Activated T-helper 17 cell treated with anti-CD3 and anti-CD28 coated beads, Interleukin-2, amount 50 U/mL, for 72 hours (primary cell): ENCODE measurements at regions not wholly inside any gene's neighbourhood (a gene's known extent, or its start where the extent isn't known, plus 50 kb on each side); places are given as distances from the start of the nearest gene placed in this dataset.
"Not testable (repeated sequence)": the region's sequence is repeated elsewhere in the genome, so short reads cannot be mapped to it uniquely, and the experiment has no call there.

Experiments
- ATAC-seq: fragments of 150-1000 bp; cut with Tn5 transposase; replicated peaks from 2 replicates; pipeline ENCODE4 v1.10.0; 2021; ENCODE audit warnings: mild to moderate bottlenecking, moderate library complexity
- H3K27ac Mint-ChIP-seq: one replicate; pipeline ENCODE4 v1.8.0; 2022; ENCODE audit warnings: mixed read lengths
- H3K27me3 Mint-ChIP-seq: one replicate; pipeline ENCODE4 v1.8.0; 2022; ENCODE audit warnings: mixed read lengths
- H3K36me3 Mint-ChIP-seq: one replicate; pipeline ENCODE4 v1.8.0; 2022; ENCODE audit warnings: low read depth, mild to moderate bottlenecking, mixed read lengths
- H3K4me1 Mint-ChIP-seq: one replicate; pipeline ENCODE4 v1.8.0; 2022; ENCODE audit warnings: mixed read lengths
- H3K4me3 Mint-ChIP-seq: one replicate; pipeline ENCODE4 v1.8.0; 2022; ENCODE audit warnings: mild to moderate bottlenecking, mixed read lengths
- H3K9me3 Mint-ChIP-seq: one replicate; pipeline ENCODE4 v1.8.0; 2022; ENCODE audit warnings: mixed read lengths

DNA sequence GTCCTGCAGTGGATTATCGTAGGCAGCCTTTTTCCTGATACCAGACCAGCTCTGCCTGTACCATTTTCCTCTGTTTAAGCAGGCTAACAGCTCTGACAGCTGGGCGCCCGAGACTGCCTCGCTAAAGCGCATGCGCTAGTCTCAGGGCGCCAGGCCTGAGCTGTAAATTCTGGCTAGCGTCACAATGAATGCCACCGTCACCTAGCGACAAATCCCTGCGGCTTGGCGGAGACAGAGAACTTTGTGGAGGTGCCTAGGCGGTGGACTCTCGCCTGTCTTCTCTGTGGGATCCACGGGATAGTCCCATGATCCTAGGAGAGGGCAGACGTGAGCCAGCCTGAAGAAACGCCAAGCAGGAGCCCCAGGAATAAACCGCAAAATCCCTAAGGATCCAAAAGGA, 573.9 kb downstream of the KCNJ18 start:
- Mint-ChIP-seq H3K27ac (no peak overlapping the region), H3K9me3 (peaks cover 4% of the 10 kb centered on the region), H3K36me3 (no peaks in the 10 kb centered on the region), H3K27me3 (no peaks in the 10 kb centered on the region), H3K4me3 (no peak overlapping the region), H3K4me1 (no peaks in the 10 kb centered on the region)
- no peak for ATAC-seq

- Mint-ChIP-seq H3K36me3 (no peaks in the 10 kb centered on the region), H3K27me3 (no peaks in the 10 kb centered on the region), H3K27ac (no peak overlapping the region), H3K4me1 (no peaks in the 10 kb centered on the region), H3K4me3 (no peak overlapping the region), H3K9me3 (peaks cover 12% of the 10 kb centered on the region)
- ATAC-seq = no peak
These were observed 574.7 kb downstream of the KCNJ18 start for GRCh38 chr17:22267019-22267418.

DNA sequence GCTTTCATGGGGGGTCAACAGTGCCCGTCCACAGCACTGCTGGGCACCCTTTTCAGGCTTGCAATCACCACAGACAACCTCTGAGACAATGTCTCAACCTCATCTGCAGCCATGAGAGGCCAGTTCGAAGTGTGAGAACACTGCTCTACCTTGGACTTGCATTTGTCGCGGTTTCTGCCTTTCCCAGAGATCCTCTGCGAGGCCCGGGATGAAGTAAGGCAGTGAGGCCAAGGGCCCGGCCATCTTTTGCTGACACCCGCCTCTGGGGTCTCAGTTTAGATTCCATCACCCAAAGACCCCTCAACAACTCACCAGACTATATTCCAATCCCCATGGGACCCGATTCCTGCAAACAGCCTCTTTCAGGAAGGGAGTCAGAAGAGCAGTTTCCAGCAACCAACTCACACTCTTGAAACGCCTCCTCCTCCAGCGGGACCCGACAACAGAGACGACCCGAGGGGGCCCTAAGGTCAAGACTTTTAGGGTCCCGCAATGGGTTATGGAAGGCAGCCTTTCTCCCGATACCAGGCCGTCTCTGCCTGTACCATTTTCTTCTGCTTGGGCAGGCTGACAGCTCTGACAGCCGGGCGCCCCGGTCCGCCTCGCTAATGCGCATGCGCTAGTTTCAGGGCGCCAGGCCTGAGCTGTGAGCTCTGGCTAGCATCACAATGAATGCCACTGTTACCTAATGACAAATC, 576.0 kb downstream of the KCNJ18 start:
- Mint-ChIP-seq H3K27me3 (no peaks in the 10 kb centered on the region), H3K4me3 (no peak overlapping the region), H3K9me3 (peaks cover 16% of the 10 kb centered on the region), H3K4me1 (no peaks in the 10 kb centered on the region), H3K27ac (no peak overlapping the region), H3K36me3 (no peaks in the 10 kb centered on the region)
- ATAC-seq = no peak

- Mint-ChIP-seq H3K9me3 (peaks cover 16% of the 10 kb centered on the region), H3K36me3 (no peaks in the 10 kb centered on the region), H3K4me3 (no peak overlapping the region), H3K27ac (no peak overlapping the region), H3K27me3 (no peaks in the 10 kb centered on the region), H3K4me1 (no peaks in the 10 kb centered on the region)
- ATAC-seq = no peak
These were observed 576.5 kb downstream of the KCNJ18 start for GRCh38 chr17:22268912-22269220.

DNA sequence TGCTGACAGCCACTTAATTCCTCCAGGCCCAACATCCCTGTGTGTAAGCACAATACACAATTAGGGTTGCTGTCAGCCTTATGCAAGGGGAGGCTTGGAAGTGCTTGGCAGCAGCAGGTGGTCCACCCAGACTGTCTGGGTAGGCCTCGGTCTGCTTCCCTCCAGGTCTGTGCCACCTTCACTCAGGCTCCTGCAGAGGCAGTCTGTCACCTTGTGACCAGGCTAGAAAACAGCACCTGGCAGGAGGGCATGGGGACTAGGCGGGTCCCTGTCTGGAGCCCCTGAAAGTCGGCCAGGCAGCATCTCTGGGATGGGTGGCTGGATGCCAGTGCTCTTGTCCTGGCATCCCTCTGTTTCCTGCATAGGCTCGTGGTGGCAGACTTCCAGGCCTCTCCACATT, 578.1 kb downstream of the KCNJ18 start:
- Mint-ChIP-seq H3K4me1 (no peaks in the 10 kb centered on the region), H3K4me3 (no peak overlapping the region), H3K36me3 (no peaks in the 10 kb centered on the region), H3K27me3 (no peaks in the 10 kb centered on the region), H3K9me3 (peaks cover 16% of the 10 kb centered on the region), H3K27ac (no peak overlapping the region)
- ATAC-seq = no peak

DNA sequence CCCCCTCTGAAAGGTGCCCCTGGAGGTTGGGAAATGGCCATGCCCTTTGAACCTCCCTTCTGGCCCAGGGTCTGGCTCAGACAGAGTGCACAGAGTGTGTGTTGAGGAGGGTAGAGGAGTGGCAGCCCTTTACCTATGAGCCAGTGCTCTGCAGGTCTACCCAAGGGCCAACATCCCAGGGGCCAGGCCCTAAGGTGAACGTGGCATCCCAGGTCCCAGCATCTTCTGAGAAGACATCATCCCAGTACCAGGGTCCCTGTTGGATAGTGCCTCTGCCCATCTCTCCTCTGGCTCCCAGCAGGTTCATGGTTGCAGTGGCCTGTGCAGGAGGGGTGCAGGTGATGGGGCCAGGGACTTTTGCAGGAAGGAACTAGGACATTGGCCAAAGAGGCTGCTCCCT, 578.5 kb downstream of the KCNJ18 start:
- H3K27me3 Mint-ChIP-seq, H3K27ac Mint-ChIP-seq, H3K36me3 Mint-ChIP-seq, H3K4me3 Mint-ChIP-seq, H3K4me1 Mint-ChIP-seq, ATAC-seq: not testable (repeated sequence)
- peaks cover 19% of the 10 kb centered on the region for H3K9me3 Mint-ChIP-seq

DNA sequence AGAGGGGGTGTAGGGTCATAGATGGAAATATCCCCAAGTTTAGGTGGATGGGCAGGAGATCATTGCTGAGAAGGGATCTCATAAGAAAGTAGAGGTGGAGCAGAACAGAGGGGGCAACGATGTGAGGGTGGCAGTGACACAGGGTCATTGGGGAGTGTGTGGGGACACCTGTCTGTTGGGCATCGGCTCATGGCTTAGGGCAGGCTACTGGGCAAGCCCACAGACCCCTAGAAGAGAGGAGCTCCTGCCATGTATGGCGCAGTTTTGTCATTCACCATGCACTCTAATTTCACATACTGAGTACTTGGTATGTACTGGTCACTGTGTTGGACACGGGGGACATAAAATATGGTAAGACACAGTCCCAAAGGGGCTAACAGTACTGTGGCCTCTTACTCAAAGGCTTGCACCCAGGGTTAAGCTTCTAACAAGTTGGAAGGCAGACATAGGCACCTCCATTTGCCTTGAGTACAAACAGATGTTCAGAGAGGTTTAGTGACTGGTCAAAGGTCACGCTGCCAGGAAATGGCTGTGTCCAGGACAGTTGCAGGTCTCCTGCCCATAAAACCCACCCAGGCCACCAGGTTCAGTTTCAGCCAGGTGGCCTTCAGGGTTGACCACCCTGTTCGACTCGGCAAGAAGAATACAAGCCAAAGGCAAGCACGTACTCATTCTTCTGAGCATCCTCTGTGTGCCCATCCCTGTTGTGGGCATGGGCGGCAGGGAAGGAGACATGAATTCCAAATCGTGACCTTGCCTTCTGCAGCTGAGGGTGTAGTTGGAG, 580.2 kb downstream of the KCNJ18 start:
- H3K27ac Mint-ChIP-seq = no peak overlapping the region
- H3K4me3 Mint-ChIP-seq = no peak overlapping the region
- H3K27me3 Mint-ChIP-seq = no peaks in the 10 kb centered on the region
- H3K9me3 Mint-ChIP-seq = peaks cover 24% of the 10 kb centered on the region
- no peak for ATAC-seq
- no peaks in the 10 kb centered on the region for H3K4me1 Mint-ChIP-seq
- no peaks in the 10 kb centered on the region for H3K36me3 Mint-ChIP-seq

GRCh38 chr17:22273308-22273707, 581.0 kb downstream of the KCNJ18 start:
- ATAC-seq = no peak
- Mint-ChIP-seq H3K9me3 (peaks cover 24% of the 10 kb centered on the region), H3K4me3 (no peak overlapping the region)

GRCh38 chr17:22277595-22277994, 585.3 kb downstream of the KCNJ18 start:
- Mint-ChIP-seq H3K27ac (no peak overlapping the region), H3K36me3 (no peaks in the 10 kb centered on the region), H3K9me3 (peaks cover 8% of the 10 kb centered on the region), H3K27me3 (no peaks in the 10 kb centered on the region), H3K4me3 (no peak overlapping the region), H3K4me1 (no peaks in the 10 kb centered on the region)
- ATAC-seq = no peak

More at GRCh38 chr17:22273308-22273707, 581.0 kb downstream of the KCNJ18 start:
- Mint-ChIP-seq H3K4me1 (no peaks in the 10 kb centered on the region), H3K36me3 (no peaks in the 10 kb centered on the region), H3K27ac (no peak overlapping the region), H3K27me3 (no peaks in the 10 kb centered on the region)

- ATAC-seq = no peak
- Mint-ChIP-seq H3K9me3 (peaks cover 14% of the 10 kb centered on the region), H3K27ac (no peak overlapping the region)
These were observed 586.3 kb downstream of the KCNJ18 start for GRCh38 chr17:22278302-22279275.

DNA sequence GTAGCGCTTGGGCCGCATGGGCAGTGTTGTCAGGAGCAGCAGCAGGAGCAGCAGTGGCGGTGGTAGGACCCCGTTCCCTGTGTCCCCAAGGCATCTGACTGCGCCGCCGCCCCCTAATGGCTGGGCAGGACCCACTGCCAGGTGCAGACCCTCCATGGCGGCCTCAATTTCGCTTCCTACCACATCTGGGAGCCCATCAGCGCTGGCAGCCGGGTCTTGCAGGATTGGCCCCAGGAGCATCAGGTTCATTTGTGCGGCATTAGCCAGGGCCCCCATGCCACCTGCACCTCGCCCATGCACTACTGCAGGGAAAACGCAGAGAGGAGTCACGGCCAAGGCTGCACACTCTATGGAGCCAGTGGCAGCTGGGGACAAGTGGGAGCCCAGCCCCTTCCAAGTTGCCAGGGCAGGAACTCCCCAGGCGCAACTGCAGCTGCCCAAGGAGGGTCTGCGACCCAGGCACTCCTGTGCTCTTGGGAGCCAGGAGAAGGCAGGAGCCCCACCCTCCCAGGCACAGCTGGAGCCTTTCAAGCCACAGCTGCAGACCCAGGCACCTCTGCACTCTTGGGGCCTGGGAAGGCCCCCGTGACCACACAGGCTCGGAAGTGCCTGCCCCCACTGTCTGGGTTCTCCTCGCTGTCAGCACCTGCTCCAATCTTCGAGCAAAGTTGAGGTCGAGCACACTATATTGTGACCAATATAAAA, 594.2 kb downstream of the KCNJ18 start:
- no peaks in the 10 kb centered on the region for H3K27me3 Mint-ChIP-seq
- no peaks in the 10 kb centered on the region for H3K36me3 Mint-ChIP-seq
- no peaks in the 10 kb centered on the region for H3K4me1 Mint-ChIP-seq
- peaks cover 10% of the 10 kb centered on the region for H3K9me3 Mint-ChIP-seq
- no peak overlapping the region for H3K27ac Mint-ChIP-seq
- no peak for ATAC-seq
- H3K4me3 Mint-ChIP-seq = no peak overlapping the region

More at GRCh38 chr17:22278302-22279275, 586.3 kb downstream of the KCNJ18 start:
- Mint-ChIP-seq H3K36me3 (no peaks in the 10 kb centered on the region), H3K27me3 (no peaks in the 10 kb centered on the region), H3K4me3 (no peak overlapping the region), H3K4me1 (no peaks in the 10 kb centered on the region)

- H3K27ac Mint-ChIP-seq, H3K36me3 Mint-ChIP-seq, H3K4me3 Mint-ChIP-seq, H3K9me3 Mint-ChIP-seq, H3K27me3 Mint-ChIP-seq, H3K4me1 Mint-ChIP-seq: not testable (repeated sequence)
- ATAC-seq = peak; percentile 47
These were observed 606.2 kb downstream of the KCNJ18 start for GRCh38 chr17:22298484-22298951.

DNA sequence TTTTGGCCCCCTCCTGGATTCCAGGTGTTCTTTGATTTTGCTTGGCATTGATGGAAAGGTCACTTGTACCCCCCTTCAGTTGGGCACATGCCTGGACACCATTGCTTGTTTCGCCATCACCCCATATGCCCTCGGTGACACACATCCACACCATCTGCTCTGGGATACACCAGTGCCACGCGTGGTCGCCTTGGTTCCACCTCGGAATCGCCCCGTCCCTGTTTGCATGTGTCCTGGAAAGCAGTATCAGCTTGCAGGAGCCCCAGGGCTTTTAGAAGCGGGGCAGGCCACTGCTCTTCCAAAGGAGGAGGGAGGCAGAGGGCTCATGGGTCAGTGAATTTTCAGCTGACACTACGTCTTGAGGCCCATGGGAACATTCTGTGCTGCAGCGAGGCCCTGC, 607.9 kb downstream of the KCNJ18 start:
- ATAC-seq = no peak
- H3K4me1 Mint-ChIP-seq = no peaks in the 10 kb centered on the region
- H3K27ac Mint-ChIP-seq = no peak overlapping the region
- H3K36me3 Mint-ChIP-seq = no peaks in the 10 kb centered on the region
- no peaks in the 10 kb centered on the region for H3K27me3 Mint-ChIP-seq
- H3K4me3 Mint-ChIP-seq = no peak overlapping the region
- peaks cover 12% of the 10 kb centered on the region for H3K9me3 Mint-ChIP-seq

DNA sequence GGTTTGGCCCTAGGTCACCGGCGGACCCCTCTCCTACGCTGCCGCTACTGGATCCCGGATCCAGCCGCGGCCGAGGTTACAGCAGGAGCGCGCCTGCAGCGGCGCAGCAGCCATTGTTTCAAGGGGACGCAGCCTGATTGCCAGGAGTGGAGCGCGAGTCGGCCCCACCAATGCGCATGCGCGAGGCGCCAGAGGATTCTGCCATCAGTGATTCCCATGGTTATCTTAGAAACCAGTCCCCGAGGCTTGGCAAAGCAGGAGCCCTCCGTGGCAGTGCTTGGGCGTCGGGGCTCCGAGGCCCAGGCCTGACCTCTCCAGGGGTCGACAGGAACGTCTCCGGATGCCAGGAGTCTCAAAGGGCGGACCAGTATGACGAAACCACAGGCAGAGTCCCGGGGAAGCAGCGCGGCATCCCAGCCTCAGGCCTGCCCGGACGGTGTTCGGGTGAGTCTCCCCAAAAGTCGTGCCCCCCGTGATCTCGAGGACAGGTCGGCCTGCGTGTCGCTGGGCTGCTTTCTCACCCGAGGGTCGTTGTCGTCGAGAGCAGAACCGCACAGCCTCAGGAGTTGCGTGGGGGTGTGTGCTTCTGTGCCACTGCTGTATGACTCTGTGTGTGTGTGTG, 608.5 kb downstream of the KCNJ18 start:
- ATAC-seq = no peak
- Mint-ChIP-seq H3K27ac (no peak overlapping the region), H3K4me3 (no peak overlapping the region), H3K36me3 (no peaks in the 10 kb centered on the region), H3K27me3 (no peaks in the 10 kb centered on the region), H3K9me3 (peaks cover 15% of the 10 kb centered on the region), H3K4me1 (no peaks in the 10 kb centered on the region)
